HL-60 (cell line): ENCODE measurements at regions not wholly inside any gene's neighbourhood (a gene's known extent, or its start where the extent isn't known, plus 50 kb on each side); places are given as distances from the start of the nearest gene placed in this dataset.

Source experiments
- CTCF ChIP-seq: IDR thresholded peaks from one replicate; pipeline ENCODE4 v1.5.1; 2011; ENCODE audit warnings: low read length, control low read depth, inconsistent platforms; ENCODE audit not compliant: insufficient read depth
- POLR2AphosphoS5 ChIP-seq: IDR thresholded peaks from 2 replicates; pipeline ENCODE4 v1.6.1; 2012; ENCODE audit warnings: low read depth
- REST ChIP-seq: IDR thresholded peaks from 2 replicates; pipeline ENCODE4 v1.6.1; 2012; ENCODE audit warnings: low read depth; ENCODE audit not compliant: insufficient replicate concordance

GRCh38 chr1:187469836-187470235, 641.1 kb downstream of the PLA2G4A start:
- TF ChIP-seq CTCF (no peak), POLR2AphosphoS5 (no peak), REST (no peak)
